ENCODE measurements at regions not wholly inside any gene's neighbourhood (a gene's known extent, or its start where the extent isn't known, plus 50 kb on each side); places are given as distances from the start of the nearest gene placed in this dataset.

DNA sequence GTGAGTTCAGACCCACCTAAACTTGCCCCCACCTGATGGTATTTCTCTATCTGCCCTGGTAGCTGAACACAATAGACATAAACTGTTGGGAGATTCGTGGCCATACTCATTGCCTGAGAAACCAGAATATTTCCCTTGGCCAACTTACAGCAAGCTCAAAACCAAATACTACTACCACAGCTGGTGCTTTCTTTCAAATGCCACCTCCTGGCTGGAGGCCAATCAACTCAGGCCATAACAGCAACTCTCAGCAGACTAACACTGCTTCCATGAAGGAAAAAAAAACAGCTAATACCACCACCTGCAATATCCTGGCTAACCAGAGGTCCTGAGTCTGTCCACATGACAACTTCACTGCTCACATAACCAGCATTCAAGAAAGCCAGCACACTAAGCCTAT is 373.1 kb downstream of the CMPK2 start:
- TF ChIP-seq, protein P1, sequence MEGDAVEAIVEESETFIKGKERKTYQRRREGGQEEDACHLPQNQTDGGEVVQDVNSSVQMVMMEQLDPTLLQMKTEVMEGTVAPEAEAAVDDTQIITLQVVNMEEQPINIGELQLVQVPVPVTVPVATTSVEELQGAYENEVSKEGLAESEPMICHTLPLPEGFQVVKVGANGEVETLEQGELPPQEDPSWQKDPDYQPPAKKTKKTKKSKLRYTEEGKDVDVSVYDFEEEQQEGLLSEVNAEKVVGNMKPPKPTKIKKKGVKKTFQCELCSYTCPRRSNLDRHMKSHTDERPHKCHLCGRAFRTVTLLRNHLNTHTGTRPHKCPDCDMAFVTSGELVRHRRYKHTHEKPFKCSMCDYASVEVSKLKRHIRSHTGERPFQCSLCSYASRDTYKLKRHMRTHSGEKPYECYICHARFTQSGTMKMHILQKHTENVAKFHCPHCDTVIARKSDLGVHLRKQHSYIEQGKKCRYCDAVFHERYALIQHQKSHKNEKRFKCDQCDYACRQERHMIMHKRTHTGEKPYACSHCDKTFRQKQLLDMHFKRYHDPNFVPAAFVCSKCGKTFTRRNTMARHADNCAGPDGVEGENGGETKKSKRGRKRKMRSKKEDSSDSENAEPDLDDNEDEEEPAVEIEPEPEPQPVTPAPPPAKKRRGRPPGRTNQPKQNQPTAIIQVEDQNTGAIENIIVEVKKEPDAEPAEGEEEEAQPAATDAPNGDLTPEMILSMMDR (conservative IDR thresholded peaks at IDR 0.05), result no peak
- TF ChIP-seq EZH2 (IDR thresholded peaks at IDR 0.05; ENCODE audit: low read depth), result no peak

Measured in PC-9 (cell line).